ENCODE measurements at regions not wholly inside any gene's neighbourhood (a gene's known extent, or its start where the extent isn't known, plus 50 kb on each side); places are given as distances from the start of the nearest gene placed in this dataset.

DNA sequence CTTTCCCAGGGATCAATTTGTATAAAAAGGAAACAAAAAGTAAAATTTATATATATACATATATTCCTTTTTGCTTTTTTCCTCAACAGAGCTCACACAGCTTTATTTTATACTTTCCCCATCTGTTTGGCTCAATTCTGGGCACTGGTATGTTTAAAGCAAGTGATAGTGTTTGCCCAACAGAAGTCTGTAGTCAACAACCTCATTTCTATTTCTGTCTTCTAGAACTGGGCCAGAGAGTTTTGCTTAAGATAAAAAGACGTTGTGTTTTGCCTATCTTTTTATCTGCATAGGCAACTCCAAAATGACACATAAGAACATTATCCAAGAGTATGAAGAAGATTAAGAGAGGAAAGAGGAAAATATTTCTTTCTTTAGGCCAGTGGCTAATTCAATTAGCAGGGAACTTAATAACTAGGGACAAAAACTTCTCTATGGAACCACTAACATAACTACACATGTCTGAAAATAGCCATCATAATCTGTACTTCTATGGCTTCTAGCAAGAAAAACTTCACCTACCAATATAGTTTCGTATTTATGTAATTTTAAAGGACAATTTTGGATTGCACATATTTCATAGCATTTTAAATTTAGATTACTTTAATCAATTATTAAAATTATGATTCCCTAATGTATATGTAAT lies 1300.5 kb downstream of the ARAP2 start:
- TF ChIP-seq EP300 (IDR thresholded peaks at IDR 0.05), result no peak
- TF ChIP-seq, protein P1, sequence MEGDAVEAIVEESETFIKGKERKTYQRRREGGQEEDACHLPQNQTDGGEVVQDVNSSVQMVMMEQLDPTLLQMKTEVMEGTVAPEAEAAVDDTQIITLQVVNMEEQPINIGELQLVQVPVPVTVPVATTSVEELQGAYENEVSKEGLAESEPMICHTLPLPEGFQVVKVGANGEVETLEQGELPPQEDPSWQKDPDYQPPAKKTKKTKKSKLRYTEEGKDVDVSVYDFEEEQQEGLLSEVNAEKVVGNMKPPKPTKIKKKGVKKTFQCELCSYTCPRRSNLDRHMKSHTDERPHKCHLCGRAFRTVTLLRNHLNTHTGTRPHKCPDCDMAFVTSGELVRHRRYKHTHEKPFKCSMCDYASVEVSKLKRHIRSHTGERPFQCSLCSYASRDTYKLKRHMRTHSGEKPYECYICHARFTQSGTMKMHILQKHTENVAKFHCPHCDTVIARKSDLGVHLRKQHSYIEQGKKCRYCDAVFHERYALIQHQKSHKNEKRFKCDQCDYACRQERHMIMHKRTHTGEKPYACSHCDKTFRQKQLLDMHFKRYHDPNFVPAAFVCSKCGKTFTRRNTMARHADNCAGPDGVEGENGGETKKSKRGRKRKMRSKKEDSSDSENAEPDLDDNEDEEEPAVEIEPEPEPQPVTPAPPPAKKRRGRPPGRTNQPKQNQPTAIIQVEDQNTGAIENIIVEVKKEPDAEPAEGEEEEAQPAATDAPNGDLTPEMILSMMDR (IDR thresholded peaks at IDR 0.05), result no peak
- no peak for TF ChIP-seq POLR2A (IDR thresholded peaks at IDR 0.05)
- no peak for TF ChIP-seq POLR2AphosphoS5 (IDR thresholded peaks at IDR 0.05)
- no peak overlapping the region for H3K27ac ChIP-seq
- no peak overlapping the region for H3K4me3 ChIP-seq
- intact Hi-C loops (cut with DNase I; ENCODE audit: low total_unique reads), result no loop called here
- DNase-seq, result no peak
- H3K9me3 ChIP-seq, result peaks cover 0 to 6% (median 3%) of the 10 kb centered on the region in 4 donors
- WGBS, 5 donors, result 30 to 66% (median 51%) methylated on average over 2 of the region's 2 CpGs
- no peaks in the 10 kb centered on the region for H3K27me3 ChIP-seq
- no peaks in the 10 kb centered on the region for H3K36me3 ChIP-seq
- H3K4me1 ChIP-seq, result no peaks in the 10 kb centered on the region

- H3K27ac ChIP-seq, result no peak overlapping the region
- 43 to 54% (median 47%) methylated on average over 2 of the region's 2 CpGs for WGBS, 5 donors
- TF ChIP-seq POLR2A (IDR thresholded peaks at IDR 0.05) (no peak), POLR2AphosphoS5 (IDR thresholded peaks at IDR 0.05) (no peak), EP300 (IDR thresholded peaks at IDR 0.05) (no peak)
- TF ChIP-seq, protein P1 (IDR thresholded peaks at IDR 0.05), result no peak
- DNase-seq, result peak in 1 of 2 donors; percentile 47
- H3K4me1 ChIP-seq, result no peaks in the 10 kb centered on the region
- no peaks in the 10 kb centered on the region for H3K36me3 ChIP-seq
- intact Hi-C loops (cut with DNase I; ENCODE audit: low total_unique reads), result no loop called here
- peaks cover 0 to 6% (median 0%) of the 10 kb centered on the region in 4 donors for H3K9me3 ChIP-seq
- no peaks in the 10 kb centered on the region for H3K27me3 ChIP-seq
- no peak overlapping the region for H3K4me3 ChIP-seq
Measured at GRCh38 chr4:34950926-34951325, 1293.4 kb downstream of the ARAP2 start.

DNA sequence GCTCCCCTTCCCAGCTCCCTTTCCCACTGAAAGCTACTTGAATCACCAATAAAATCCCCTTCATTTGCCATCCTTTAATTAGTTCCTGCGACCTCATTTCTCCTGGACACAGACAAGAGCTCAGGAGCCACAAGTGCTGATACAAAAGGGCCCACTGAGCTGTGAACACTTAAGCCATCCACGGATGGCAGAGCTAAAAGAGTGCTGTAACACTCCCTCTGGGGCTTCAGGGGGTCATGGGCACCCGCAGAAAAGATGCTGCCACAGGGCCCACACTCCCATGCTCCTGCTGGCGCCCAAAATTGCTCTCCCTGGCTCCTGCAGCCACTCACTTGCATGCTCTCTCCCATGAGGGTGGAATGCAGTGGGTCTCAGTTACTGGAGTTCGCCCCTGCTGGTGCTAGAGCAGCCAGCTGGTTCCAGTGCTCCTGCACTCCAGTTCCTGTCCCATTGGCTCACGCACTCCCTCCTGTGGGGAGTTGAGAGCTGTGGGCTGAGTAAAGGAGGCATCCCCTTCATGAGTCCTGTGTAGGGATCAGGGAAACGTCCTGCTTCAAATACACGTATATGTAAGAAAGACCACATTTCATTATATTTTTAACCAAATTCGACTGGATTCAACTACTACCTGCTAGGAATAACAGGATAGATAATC lies 1291.0 kb downstream of the ARAP2 start:
- TF ChIP-seq POLR2A (IDR thresholded peaks at IDR 0.05) (no peak), EP300 (IDR thresholded peaks at IDR 0.05) (no peak)
- TF ChIP-seq, protein P1 (IDR thresholded peaks at IDR 0.05), result no peak
- DNase-seq, result no peak

DNA sequence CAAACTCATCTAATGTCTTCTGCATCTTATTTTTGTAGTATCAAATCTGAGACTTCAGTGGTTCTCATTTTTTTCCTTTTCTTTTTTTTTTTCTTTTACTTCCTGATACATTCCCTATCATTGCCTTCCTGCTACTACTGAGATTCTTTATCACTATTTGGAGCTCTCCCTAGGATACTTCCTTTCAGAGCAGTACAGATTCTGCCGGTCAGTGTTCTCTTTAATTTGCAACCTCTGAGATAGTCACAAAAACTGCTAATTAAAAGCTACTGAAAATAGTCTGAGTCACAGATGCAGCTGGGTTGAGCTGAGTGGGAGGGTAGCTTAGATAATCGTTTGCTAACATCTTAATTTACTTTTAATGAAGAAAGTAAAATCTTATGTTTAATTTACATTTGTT lies 1279.7 kb downstream of the ARAP2 start:
- H3K9me3 ChIP-seq, result no peaks in the 10 kb centered on the region
- no peaks in the 10 kb centered on the region for H3K27me3 ChIP-seq
- no peak for DNase-seq
- intact Hi-C loops (cut with DNase I; ENCODE audit: low total_unique reads), result no loop called here
- no peak overlapping the region for H3K27ac ChIP-seq
- TF ChIP-seq EP300 (IDR thresholded peaks at IDR 0.05) (no peak), POLR2AphosphoS5 (IDR thresholded peaks at IDR 0.05) (no peak), POLR2A (IDR thresholded peaks at IDR 0.05) (no peak)
- TF ChIP-seq, protein P1 (IDR thresholded peaks at IDR 0.05), result no peak
- H3K4me1 ChIP-seq, result no peaks in the 10 kb centered on the region
- H3K4me3 ChIP-seq, result no peak overlapping the region
- WGBS, 5 donors, result 17 to 31% (median 26%) methylated on average over 2 of the region's 2 CpGs
- no peaks in the 10 kb centered on the region for H3K36me3 ChIP-seq

More for the DNA sequence above, 1291.0 kb downstream of the ARAP2 start:
- Histone ChIP-seq H3K4me1 (no peaks in the 10 kb centered on the region), H3K27ac (no peak overlapping the region), H3K4me3 (no peak overlapping the region), H3K36me3 (no peaks in the 10 kb centered on the region), H3K9me3 (peaks cover 0 to 6% (median 0%) of the 10 kb centered on the region in 4 donors), H3K27me3 (no peaks in the 10 kb centered on the region)
- WGBS, 5 donors, result 69 to 81% (median 80%) methylated on average over 9 of the region's 9 CpGs
- intact Hi-C loops (cut with DNase I; ENCODE audit: low total_unique reads), result no loop called here

Measured in stomach (tissue), 8 donors.